ENCODE measurements at regions not wholly inside any gene's neighbourhood (a gene's known extent, or its start where the extent isn't known, plus 50 kb on each side); places are given as distances from the start of the nearest gene placed in this dataset.
A peak's percentile ranks its signal among the peaks of the same experiment; 100 is the strongest.

DNA sequence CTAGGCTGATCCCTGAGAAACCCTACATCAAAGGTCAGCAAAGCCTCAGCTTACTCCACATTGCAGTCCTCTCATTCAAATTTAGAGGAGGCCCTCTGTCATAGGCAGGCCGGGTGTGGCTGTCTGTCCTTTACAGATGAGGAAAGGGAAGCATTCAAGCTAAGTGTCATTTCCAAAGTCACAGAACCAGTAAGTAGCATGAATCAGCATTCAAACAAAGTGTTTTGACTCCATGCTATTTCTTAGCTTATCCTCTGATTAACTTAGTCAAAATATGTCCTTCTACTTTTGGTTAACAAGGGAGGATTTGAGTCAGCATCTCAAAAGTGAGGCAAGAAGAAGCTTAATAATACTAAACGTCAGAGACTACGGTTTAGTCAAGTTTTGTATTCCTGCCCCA, 409.0 kb upstream of the POU3F3 start:
- DNase-seq (ENCODE audit: low read depth in 1 of 2, low spot score in 2 of 2): no peak
- no peak overlapping the region for H2BK120ac ChIP-seq (replicated peaks; ENCODE audit: low read depth, low read length)
- H3K56ac ChIP-seq (replicated peaks; ENCODE audit: insufficient read length, low read depth, low read length): no peak overlapping the region
- no peaks in the 10 kb centered on the region for H3K4me1 ChIP-seq (replicated peaks in 1 of 4; ENCODE audit: control insufficient read depth in 3 of 4, insufficient read depth in 4 of 4, low read length in 3 of 4)
- no peaks in the 10 kb centered on the region for H3K9me3 ChIP-seq (ENCODE audit: insufficient read depth in 2 of 2, low read depth in 1 of 2, low read length in 1 of 2)
- H3K4me2 ChIP-seq (ENCODE audit: insufficient read depth in 1 of 2, low read depth in 2 of 2, low read length in 2 of 2): no peak overlapping the region
- no peak overlapping the region for H3K18ac ChIP-seq (ENCODE audit: extremely low read depth, low read length)
- ChIA-PET CTCF (ENCODE audit: partially characterized antibody) (interaction anchor here (0.7 to 1.3 kb wide), 4 partner anchors 35 to 406 kb away, joined by 3 read pairs; no protein-coding TSS in a partner anchor), POLR2A (ENCODE audit: partially characterized antibody) (no interaction called here)
- no peak overlapping the region for H2BK12ac ChIP-seq (ENCODE audit: low read depth, low read length)
- H2BK20ac ChIP-seq (ENCODE audit: low read length): no peak overlapping the region
- 0 out of 2 replicates have a peak overlapping the region, but pooled peaks have one; percentile 23 for H2AFZ ChIP-seq (ENCODE audit: low read length)
- H2AK5ac ChIP-seq (ENCODE audit: low read depth, low read length): no peak overlapping the region
- H3K9ac ChIP-seq (replicated peaks in 1 of 4; ENCODE audit: extremely low read depth in 1 of 4, low read depth in 3 of 4, low read length in 3 of 4): no peak overlapping the region
- no peak overlapping the region for H2BK15ac ChIP-seq (ENCODE audit: low read length)
- H3K14ac ChIP-seq (ENCODE audit: insufficient read length): no peak overlapping the region
- no peak overlapping the region for H2BK5ac ChIP-seq (ENCODE audit: low read depth, low read length)
- no peak overlapping the region for H4K91ac ChIP-seq (replicated peaks; ENCODE audit: insufficient read length, low read length)
- WGBS, 2 experiments (ENCODE audit: extremely low coverage in 1 of 2, insufficient coverage in 1 of 2, insufficient read length in 1 of 2, insufficient replicate concordance in 2 of 2, low coverage in 1 of 2, low lambda C conversion rate in 2 of 2, missing lambda C conversion rate in 1 of 2): 89% methylated on average over 3 of the region's 3 CpGs; no CpG with 5 or more reads in 1 of the 2 experiments
- H3K4me3 ChIP-seq (ENCODE audit: extremely low read depth in 1 of 4, insufficient read depth in 2 of 4, low read depth in 3 of 4, low read length in 4 of 4): no peak overlapping the region
- H3K79me2 ChIP-seq (ENCODE audit: control insufficient read depth in 1 of 2, insufficient read depth in 2 of 2, low read length in 2 of 2): no peaks in the 10 kb centered on the region
- no peaks in the 10 kb centered on the region for H3K79me1 ChIP-seq (ENCODE audit: low read depth, low read length)
- H4K8ac ChIP-seq (ENCODE audit: extremely low read depth, insufficient read depth, low read length): no peak overlapping the region
- H3K23ac ChIP-seq (ENCODE audit: insufficient read length): no peak overlapping the region
- no peak overlapping the region for H4K5ac ChIP-seq (ENCODE audit: insufficient read length, low read depth, low read length)
- H3K23me2 ChIP-seq (ENCODE audit: low read depth, low read length): no peaks in the 10 kb centered on the region
- H3K27me3 ChIP-seq (replicated peaks in 1 of 4; ENCODE audit: control insufficient read depth in 3 of 4, extremely low read depth in 1 of 4, insufficient read depth in 3 of 4, low read length in 3 of 4): no peaks in the 10 kb centered on the region
- no peaks in the 10 kb centered on the region for H4K20me1 ChIP-seq (replicated peaks in 1 of 2; ENCODE audit: control insufficient read depth in 1 of 2, insufficient read depth in 2 of 2, low read length in 2 of 2)
- H3K36me3 ChIP-seq (ENCODE audit: control insufficient read depth in 2 of 4, insufficient read depth in 4 of 4, low read length in 3 of 4): no peaks in the 10 kb centered on the region
- TF ChIP-seq, protein P1, sequence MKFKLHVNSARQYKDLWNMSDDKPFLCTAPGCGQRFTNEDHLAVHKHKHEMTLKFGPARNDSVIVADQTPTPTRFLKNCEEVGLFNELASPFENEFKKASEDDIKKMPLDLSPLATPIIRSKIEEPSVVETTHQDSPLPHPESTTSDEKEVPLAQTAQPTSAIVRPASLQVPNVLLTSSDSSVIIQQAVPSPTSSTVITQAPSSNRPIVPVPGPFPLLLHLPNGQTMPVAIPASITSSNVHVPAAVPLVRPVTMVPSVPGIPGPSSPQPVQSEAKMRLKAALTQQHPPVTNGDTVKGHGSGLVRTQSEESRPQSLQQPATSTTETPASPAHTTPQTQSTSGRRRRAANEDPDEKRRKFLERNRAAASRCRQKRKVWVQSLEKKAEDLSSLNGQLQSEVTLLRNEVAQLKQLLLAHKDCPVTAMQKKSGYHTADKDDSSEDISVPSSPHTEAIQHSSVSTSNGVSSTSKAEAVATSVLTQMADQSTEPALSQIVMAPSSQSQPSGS (IDR thresholded peaks at IDR 0.05; ENCODE audit: low read length): no peak
- TF ChIP-seq JUND (IDR thresholded peaks at IDR 0.05; ENCODE audit: low read length) (no peak), GABPA (IDR thresholded peaks at IDR 0.05; ENCODE audit: borderline replicate concordance, insufficient read depth, low read length) (no peak), RAD21 (IDR thresholded peaks at IDR 0.05 in 1 of 2, conservative IDR thresholded peaks at IDR 0.05 in 1 of 2; ENCODE audit: low read depth in 2 of 2, low read length in 2 of 2) (no peak), PHF8 (conservative IDR thresholded peaks at IDR 0.05; ENCODE audit: low read depth, low read length) (no peak), BRCA1 (IDR thresholded peaks at IDR 0.05; ENCODE audit: low read depth, low read length) (no peak), CHD1 (IDR thresholded peaks at IDR 0.05; ENCODE audit: low read depth, low read length) (no peak), TBP (IDR thresholded peaks at IDR 0.05; ENCODE audit: low read depth, low read length) (no peak), SIX5 (IDR thresholded peaks at IDR 0.05; ENCODE audit: low read depth, low read length) (no peak), SP2 (IDR thresholded peaks at IDR 0.05; ENCODE audit: low read length) (no peak), TEAD4 (IDR thresholded peaks at IDR 0.05; ENCODE audit: low read depth, low read length) (no peak), KDM1A (IDR thresholded peaks at IDR 0.05; ENCODE audit: borderline replicate concordance, low read length) (no peak)
- TF ChIP-seq, protein P2, sequence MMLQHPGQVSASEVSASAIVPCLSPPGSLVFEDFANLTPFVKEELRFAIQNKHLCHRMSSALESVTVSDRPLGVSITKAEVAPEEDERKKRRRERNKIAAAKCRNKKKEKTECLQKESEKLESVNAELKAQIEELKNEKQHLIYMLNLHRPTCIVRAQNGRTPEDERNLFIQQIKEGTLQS (IDR thresholded peaks at IDR 0.05; ENCODE audit: insufficient read depth, low read depth, low read length): no peak
- no peak overlapping the region for H3K27ac ChIP-seq (ENCODE audit: low read depth, low read length)
- no peak for FAIRE-seq
- no peak overlapping the region for H3K4ac ChIP-seq (replicated peaks; ENCODE audit: insufficient read length, low read depth, low read length)

All from H1 (cell line).